CD4-positive, alpha-beta memory T cell (primary cell): ENCODE measurements at regions not wholly inside any gene's neighbourhood (a gene's known extent, or its start where the extent isn't known, plus 50 kb on each side); places are given as distances from the start of the nearest gene placed in this dataset.

Experiments used
- CTCF ChIA-PET: fragments of 350-600 bp; sonication (Branson Sonifier 250); formaldehyde crosslinking; loops from one replicate; lab custom pipeline; 2021; ENCODE audit warnings: inconsistent platforms; ENCODE audit not compliant: partially characterized antibody; lab: Charles Lee
- POLR2A ChIA-PET: fragments of 350-600 bp; sonication (Branson Sonifier 250); formaldehyde crosslinking; loops from one replicate; lab custom pipeline; 2021; ENCODE audit not compliant: partially characterized antibody; lab: Charles Lee
- DNase-seq, 5 donors: peaks; one replicate each; pipeline versions ENCODE4 v3.0.0 to v3.0.0-alpha.2; 2020 to 2022; ENCODE audit warnings: mixed read lengths in 1 of 5
- H3K27ac ChIP-seq: one replicate; pipeline ENCODE4 v1.7.0; 2013; ENCODE audit warnings: low read depth, low read length
- H3K27me3 ChIP-seq: 2 replicates; pipeline ENCODE4 v1.7.0; 2013; ENCODE audit warnings: mild to moderate bottlenecking, low read length, moderate library complexity; ENCODE audit not compliant: insufficient read depth
- H3K36me3 ChIP-seq: 2 replicates; pipeline ENCODE4 v1.7.0; 2013; ENCODE audit warnings: mild to moderate bottlenecking, low read length, moderate library complexity; ENCODE audit not compliant: insufficient read depth
- H3K4me1 ChIP-seq: 2 replicates; pipeline ENCODE4 v1.7.0; 2013; ENCODE audit warnings: mild to moderate bottlenecking, low read length, moderate library complexity; ENCODE audit not compliant: insufficient read depth
- H3K4me3 ChIP-seq, 2 donors: one replicate each; pipeline ENCODE4 v1.7.0; 2013; ENCODE audit warnings: low read length in 2 of 2, mild to moderate bottlenecking in 1 of 2
- H3K9me3 ChIP-seq, 2 donors: one replicate each; pipeline ENCODE4 v1.7.0; 2013; ENCODE audit warnings: low read length in 2 of 2, control low read depth in 1 of 2; ENCODE audit not compliant: control insufficient read depth in 1 of 2
- H3K27ac Mint-ChIP-seq, 7 donors: one replicate each; pipeline ENCODE4 v1.8.0; 2020 to 2021; ENCODE audit warnings: mixed read lengths in 7 of 7, mild to moderate bottlenecking in 6 of 7, inconsistent platforms in 3 of 7, moderate library complexity in 3 of 7
- H3K27me3 Mint-ChIP-seq, 2 donors: one replicate each; pipeline ENCODE4 v1.8.0; 2020 to 2021; ENCODE audit warnings: mixed read lengths in 2 of 2
- H3K36me3 Mint-ChIP-seq, 2 donors: one replicate each; pipeline ENCODE4 v1.8.0; 2020 to 2021; ENCODE audit warnings: mixed read lengths in 2 of 2, inconsistent platforms in 1 of 2, mild to moderate bottlenecking in 1 of 2
- H3K4me1 Mint-ChIP-seq, 4 donors: one replicate each; pipeline ENCODE4 v1.8.0; 2020 to 2021; ENCODE audit warnings: mixed read lengths in 4 of 4, mild to moderate bottlenecking in 1 of 4
- H3K4me3 Mint-ChIP-seq, 8 donors: one replicate each; pipeline ENCODE4 v1.8.0; 2020 to 2021; ENCODE audit warnings: mixed read lengths in 8 of 8, mild to moderate bottlenecking in 7 of 8, moderate library complexity in 6 of 8, inconsistent platforms in 3 of 8
- H3K9me3 Mint-ChIP-seq, 8 donors: one replicate each; pipeline ENCODE4 v1.8.0; 2020 to 2021; ENCODE audit warnings: mixed read lengths in 8 of 8, mild to moderate bottlenecking in 5 of 8, inconsistent platforms in 3 of 8, moderate library complexity in 1 of 8
- intact Hi-C: fragments of 100-400 bp; cut with micrococcal nuclease; formaldehyde crosslinking; loops from one replicate; pipeline ENCODE4 v1.15.1; 2023

- CTCF ChIA-PET, result no interaction called here
- peaks cover 2 to 14% of the 10 kb centered on the region in 2 donors for H3K36me3 Mint-ChIP-seq
These were observed 286.7 kb upstream of the IL12B start for GRCh38 chr5:159616952-159617351.

GRCh38 chr5:159619826-159620225 lies 289.5 kb upstream of the IL12B start:
- Mint-ChIP-seq H3K9me3 (peaks cover 5 to 36% (median 17%) of the 10 kb centered on the region in 8 donors), H3K4me1 (no peaks in the 10 kb centered on the region), H3K4me3 (no peak overlapping the region), H3K36me3 (peaks cover 3 to 21% of the 10 kb centered on the region in 2 donors), H3K27me3 (peaks cover 10% of the 10 kb centered on the region in 2 donors), H3K27ac (no peak overlapping the region)
- Histone ChIP-seq H3K9me3 (no peaks in the 10 kb centered on the region), H3K4me1 (no peaks in the 10 kb centered on the region), H3K4me3 (no peak overlapping the region), H3K27me3 (no peaks in the 10 kb centered on the region), H3K36me3 (no peaks in the 10 kb centered on the region), H3K27ac (no peak overlapping the region)
- POLR2A ChIA-PET, result no interaction called here
- CTCF ChIA-PET, result no interaction called here
- DNase-seq, result no peak
- intact Hi-C loops, result no loop called here

More at GRCh38 chr5:159616952-159617351, 286.7 kb upstream of the IL12B start:
- POLR2A ChIA-PET, result no interaction called here
- H3K27ac ChIP-seq, result no peak overlapping the region
- Mint-ChIP-seq H3K4me1 (no peaks in the 10 kb centered on the region), H3K27ac (no peak overlapping the region), H3K27me3 (peaks cover 5 to 11% of the 10 kb centered on the region in 2 donors), H3K4me3 (no peak overlapping the region), H3K9me3 (peaks cover under 1 to 14% (median 5%) of the 10 kb centered on the region in 8 donors)
- H3K36me3 ChIP-seq, result no peaks in the 10 kb centered on the region
- no peak for DNase-seq
- H3K4me3 ChIP-seq, result no peak overlapping the region
- no peaks in the 10 kb centered on the region for H3K4me1 ChIP-seq
- H3K9me3 ChIP-seq, result no peaks in the 10 kb centered on the region
- intact Hi-C loops, result no loop called here
- no peaks in the 10 kb centered on the region for H3K27me3 ChIP-seq

- Mint-ChIP-seq H3K9me3 (peaks cover 5 to 36% (median 17%) of the 10 kb centered on the region in 8 donors), H3K27me3 (peaks cover 10% of the 10 kb centered on the region in 2 donors), H3K4me3 (no peak overlapping the region), H3K36me3 (peaks cover 3 to 21% of the 10 kb centered on the region in 2 donors), H3K27ac (no peak overlapping the region), H3K4me1 (no peaks in the 10 kb centered on the region)
- Histone ChIP-seq H3K4me3 (no peak overlapping the region), H3K4me1 (no peaks in the 10 kb centered on the region), H3K9me3 (no peaks in the 10 kb centered on the region), H3K36me3 (no peaks in the 10 kb centered on the region), H3K27ac (no peak overlapping the region), H3K27me3 (no peaks in the 10 kb centered on the region)
- intact Hi-C loops, result no loop called here
- POLR2A ChIA-PET, result no interaction called here
- CTCF ChIA-PET, result interaction anchor here (1.4 kb wide), 1 partner anchor 9 kb away, joined by 4 read pairs; no protein-coding TSS in a partner anchor
- no peak for DNase-seq
These were observed 290.7 kb upstream of the IL12B start for GRCh38 chr5:159620853-159621540.

- Mint-ChIP-seq H3K4me1 (no peaks in the 10 kb centered on the region), H3K4me3 (no peak overlapping the region), H3K27ac (no peak overlapping the region), H3K36me3 (no peaks in the 10 kb centered on the region), H3K27me3 (peaks cover 8 to 11% of the 10 kb centered on the region in 2 donors), H3K9me3 (peaks cover 0 to 7% (median 3%) of the 10 kb centered on the region in 8 donors)
- H3K36me3 ChIP-seq, result no peaks in the 10 kb centered on the region
- no peak for DNase-seq
- no peaks in the 10 kb centered on the region for H3K4me1 ChIP-seq
- H3K9me3 ChIP-seq, result no peaks in the 10 kb centered on the region
- ChIA-PET POLR2A (no interaction called here), CTCF (no interaction called here)
- H3K4me3 ChIP-seq, result no peak overlapping the region
- H3K27me3 ChIP-seq, result no peaks in the 10 kb centered on the region
- H3K27ac ChIP-seq, result no peak overlapping the region
- intact Hi-C loops, result no loop called here
These were observed 287.6 kb upstream of the ADRA1B start for GRCh38 chr5:159628703-159629102.

- CTCF ChIA-PET, result interaction anchor here (1.7 kb wide), 1 partner anchor 8 kb away, joined by 4 read pairs; no protein-coding TSS in a partner anchor
- POLR2A ChIA-PET, result no interaction called here
- H3K9me3 Mint-ChIP-seq, result peaks cover 0 to 5% (median 2%) of the 10 kb centered on the region in 8 donors
These were observed 287.1 kb upstream of the ADRA1B start for GRCh38 chr5:159629158-159629557.

GRCh38 chr5:159630545-159630944 lies 285.7 kb upstream of the ADRA1B start:
- no peaks in the 10 kb centered on the region for H3K4me1 Mint-ChIP-seq
- CTCF ChIA-PET, result interaction anchor here (1.7 kb wide), 1 partner anchor 9 kb away, joined by 4 read pairs; no protein-coding TSS in a partner anchor
- H3K4me3 Mint-ChIP-seq, result no peak overlapping the region
- H3K4me3 ChIP-seq, result no peak overlapping the region
- intact Hi-C loops, result no loop called here
- DNase-seq, result no peak
- POLR2A ChIA-PET, result no interaction called here
- peaks cover 8 to 13% of the 10 kb centered on the region in 2 donors for H3K27me3 Mint-ChIP-seq
- H3K4me1 ChIP-seq, result no peaks in the 10 kb centered on the region
- no peak overlapping the region for H3K27ac ChIP-seq
- no peak overlapping the region for H3K27ac Mint-ChIP-seq
- no peaks in the 10 kb centered on the region for H3K36me3 Mint-ChIP-seq
- no peaks in the 10 kb centered on the region for H3K36me3 ChIP-seq
- H3K9me3 ChIP-seq, result no peaks in the 10 kb centered on the region
- H3K27me3 ChIP-seq, result no peaks in the 10 kb centered on the region
- peaks cover 0 to 5% (median 0%) of the 10 kb centered on the region in 8 donors for H3K9me3 Mint-ChIP-seq

More at GRCh38 chr5:159629158-159629557, 287.1 kb upstream of the ADRA1B start:
- no peak overlapping the region for H3K27ac Mint-ChIP-seq
- Histone ChIP-seq H3K27ac (no peak overlapping the region), H3K4me3 (no peak overlapping the region), H3K9me3 (no peaks in the 10 kb centered on the region), H3K27me3 (no peaks in the 10 kb centered on the region), H3K4me1 (no peaks in the 10 kb centered on the region), H3K36me3 (no peaks in the 10 kb centered on the region)
- no peaks in the 10 kb centered on the region for H3K36me3 Mint-ChIP-seq
- peaks cover 8 to 11% of the 10 kb centered on the region in 2 donors for H3K27me3 Mint-ChIP-seq
- H3K4me3 Mint-ChIP-seq, result no peak overlapping the region
- no peak for DNase-seq
- H3K4me1 Mint-ChIP-seq, result no peaks in the 10 kb centered on the region
- intact Hi-C loops, result no loop called here

- intact Hi-C loops, result no loop called here
- H3K27me3 ChIP-seq, result no peaks in the 10 kb centered on the region
- ChIA-PET POLR2A (no interaction called here), CTCF (interaction anchor here (1.7 kb wide), 1 partner anchor 10 kb away, joined by 4 read pairs; no protein-coding TSS in a partner anchor)
- no peaks in the 10 kb centered on the region for H3K9me3 ChIP-seq
- Mint-ChIP-seq H3K27ac (no peak overlapping the region), H3K4me1 (no peaks in the 10 kb centered on the region), H3K4me3 (no peak overlapping the region), H3K36me3 (no peaks in the 10 kb centered on the region), H3K27me3 (peaks cover 8 to 13% of the 10 kb centered on the region in 2 donors), H3K9me3 (peaks cover 0 to 7% (median 0%) of the 10 kb centered on the region in 8 donors)
- no peak overlapping the region for H3K27ac ChIP-seq
- DNase-seq, result no peak
- H3K4me3 ChIP-seq, result no peak overlapping the region
- H3K4me1 ChIP-seq, result no peaks in the 10 kb centered on the region
- H3K36me3 ChIP-seq, result no peaks in the 10 kb centered on the region
These were observed 285.3 kb upstream of the ADRA1B start for GRCh38 chr5:159631001-159631400.
